ENCODE measurements at regions not wholly inside any gene's neighbourhood (a gene's known extent, or its start where the extent isn't known, plus 50 kb on each side); places are given as distances from the start of the nearest gene placed in this dataset.
A peak's percentile ranks its signal among the peaks of the same experiment; 100 is the strongest.

- no peak overlapping the region for H3K23ac ChIP-seq (ENCODE audit: low read depth, low read length)
- H3K9me1 ChIP-seq (ENCODE audit: insufficient read depth, low read length): no peaks in the 10 kb centered on the region
- WGBS, 2 experiments (ENCODE audit: extremely low coverage in 2 of 2, insufficient read length in 1 of 2): no CpG with 5 or more reads among the region's 10 CpGs
- ChIA-PET POLR2A (ENCODE audit: unreplicated experiment) (no interaction called here), CTCF (no interaction called here)
- no peaks in the 10 kb centered on the region for H4K20me1 ChIP-seq (ENCODE audit: insufficient read depth, low read length)
- H3K4me1 ChIP-seq (ENCODE audit: control insufficient read depth, insufficient read depth, low read length): no peaks in the 10 kb centered on the region
- no peak overlapping the region for H3K14ac ChIP-seq (replicated peaks; ENCODE audit: low read depth, low read length)
- no peak overlapping the region for H3K4me2 ChIP-seq (ENCODE audit: low read depth, low read length)
- H3K56ac ChIP-seq (ENCODE audit: extremely low read depth, insufficient read depth, low read length): no peak overlapping the region
- H4K8ac ChIP-seq (ENCODE audit: low read depth in 2 of 2, low read length in 2 of 2): no peak overlapping the region
- DNase-seq: no peak
- no peaks in the 10 kb centered on the region for H3K36me3 ChIP-seq (ENCODE audit: control insufficient read depth, insufficient read depth, low read length)
- no peak for TF ChIP-seq CTCF (conservative IDR thresholded peaks at IDR 0.05; ENCODE audit: low read depth, low read length)
- TF ChIP-seq FOS (IDR thresholded peaks at IDR 0.05; ENCODE audit: low read depth, low read length): no peak
- no peak for TF ChIP-seq MXI1 (IDR thresholded peaks at IDR 0.05; ENCODE audit: borderline replicate concordance, low read depth, low read length)
- TF ChIP-seq USF2 (IDR thresholded peaks at IDR 0.05; ENCODE audit: low read depth, low read length): no peak
- no peak for TF ChIP-seq CEBPB (IDR thresholded peaks at IDR 0.05; ENCODE audit: low read depth, low read length)
- no peak for TF ChIP-seq MAZ (IDR thresholded peaks at IDR 0.05; ENCODE audit: borderline replicate concordance, low read depth, low read length)
- TF ChIP-seq RAD21 (IDR thresholded peaks at IDR 0.05; ENCODE audit: low read length): no peak
- no peak for TF ChIP-seq RFX5 (IDR thresholded peaks at IDR 0.05; ENCODE audit: low read depth, low read length)
- TF ChIP-seq RCOR1 (IDR thresholded peaks at IDR 0.05; ENCODE audit: insufficient replicate concordance, low read length): no peak
- TF ChIP-seq POLR2A (IDR thresholded peaks at IDR 0.05; ENCODE audit: low read depth, low read length): no peak
- no peak for TF ChIP-seq CHD1 (IDR thresholded peaks at IDR 0.05; ENCODE audit: low read depth, low read length)
- TF ChIP-seq NFE2L2 (IDR thresholded peaks at IDR 0.05; ENCODE audit: low read depth, low read length): no peak
- TF ChIP-seq MAFK (IDR thresholded peaks at IDR 0.05; ENCODE audit: low read depth, low read length): no peak
- TF ChIP-seq, protein P1, sequence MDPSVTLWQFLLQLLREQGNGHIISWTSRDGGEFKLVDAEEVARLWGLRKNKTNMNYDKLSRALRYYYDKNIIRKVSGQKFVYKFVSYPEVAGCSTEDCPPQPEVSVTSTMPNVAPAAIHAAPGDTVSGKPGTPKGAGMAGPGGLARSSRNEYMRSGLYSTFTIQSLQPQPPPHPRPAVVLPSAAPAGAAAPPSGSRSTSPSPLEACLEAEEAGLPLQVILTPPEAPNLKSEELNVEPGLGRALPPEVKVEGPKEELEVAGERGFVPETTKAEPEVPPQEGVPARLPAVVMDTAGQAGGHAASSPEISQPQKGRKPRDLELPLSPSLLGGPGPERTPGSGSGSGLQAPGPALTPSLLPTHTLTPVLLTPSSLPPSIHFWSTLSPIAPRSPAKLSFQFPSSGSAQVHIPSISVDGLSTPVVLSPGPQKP (IDR thresholded peaks at IDR 0.05; ENCODE audit: borderline replicate concordance, low read depth, low read length): no peak
- no peak for TF ChIP-seq BHLHE40 (IDR thresholded peaks at IDR 0.05; ENCODE audit: low read depth, low read length)
- no peak for TF ChIP-seq SMC3 (IDR thresholded peaks at IDR 0.05; ENCODE audit: low read depth, low read length)
- no peak overlapping the region for H2BK120ac ChIP-seq (ENCODE audit: low read depth, low read length)
- H4K5ac ChIP-seq (ENCODE audit: low read depth, low read length): no peak overlapping the region
- H2AFZ ChIP-seq (replicated peaks; ENCODE audit: low read length, poor library complexity): no peak overlapping the region
- in situ Hi-C loops (cut with MboI; ENCODE audit: low sequenced_read_pairs): no loop called here
- no peaks in the 10 kb centered on the region; the same call in 1 of the 2 replicates for H3K9me3 ChIP-seq (ENCODE audit: control insufficient read depth, insufficient read depth, low read length)
- H2BK20ac ChIP-seq (ENCODE audit: low read depth, low read length): no peak overlapping the region
- H4K91ac ChIP-seq (ENCODE audit: insufficient read depth, low read depth, low read length): no peak overlapping the region
- no peak overlapping the region for H2AK5ac ChIP-seq (ENCODE audit: low read depth, low read length)
- H3K27me3 ChIP-seq (ENCODE audit: control insufficient read depth, insufficient read depth, low read length): no peaks in the 10 kb centered on the region; the same call in 1 of the 2 replicates
- no peaks in the 10 kb centered on the region for H3K79me1 ChIP-seq (ENCODE audit: low read depth in 1 of 2, low read length in 2 of 2)
- no TSS peak for BruUV-seq (replicated peaks)
- H2BK5ac ChIP-seq (ENCODE audit: low read depth, low read length, poor library complexity, severe bottlenecking): no peak overlapping the region
- H2AK9ac ChIP-seq (replicated peaks; ENCODE audit: low read depth, low read length, poor library complexity): no peak overlapping the region
- no peak overlapping the region for H3K4me3 ChIP-seq (ENCODE audit: insufficient read depth, low read depth, low read length)
- no peak overlapping the region for H3K4ac ChIP-seq (ENCODE audit: low read depth, low read length)
- no peak overlapping the region for H2BK15ac ChIP-seq (ENCODE audit: low read depth, low read length)
- no peak overlapping the region for H3K18ac ChIP-seq (ENCODE audit: low read depth, low read length)
- no peak overlapping the region for H3K9ac ChIP-seq (ENCODE audit: low read depth, low read length)
- dilution Hi-C loops (cut with HindIII; ENCODE audit: low sequenced_read_pairs, unreplicated experiment): no loop called here
- H3K27ac ChIP-seq (ENCODE audit: insufficient read depth, low read length): no peak overlapping the region
- ATAC-seq (ENCODE audit: low read depth): peak; percentile 35; the same call in 1 of the 2 replicates
- intact Hi-C loops (cut with micrococcal nuclease): no loop called here
Measured at GRCh38 chr9:108681851-108682590, 173.8 kb downstream of the ACTL7B start.
